ENCODE measurements at regions not wholly inside any gene's neighbourhood (a gene's known extent, or its start where the extent isn't known, plus 50 kb on each side); places are given as distances from the start of the nearest gene placed in this dataset.

DNA sequence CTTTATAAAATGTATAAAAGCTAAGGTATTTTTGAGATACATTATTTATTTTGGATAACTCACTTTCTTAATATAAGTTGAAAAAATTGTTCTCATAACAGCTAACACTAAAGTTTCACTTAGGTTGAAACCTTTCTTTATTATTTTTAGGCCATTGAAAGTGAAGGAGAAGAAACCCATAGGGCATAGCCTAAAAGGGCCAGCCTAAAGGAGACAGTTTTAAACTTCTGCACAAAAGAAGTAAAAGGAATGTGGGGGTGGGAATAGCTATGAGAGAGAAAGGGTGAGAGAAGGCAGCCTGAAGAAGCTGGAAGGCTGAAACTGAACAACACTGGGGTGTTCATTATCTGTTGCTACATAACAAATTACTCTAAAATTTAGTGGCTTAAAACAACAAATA is 57.6 kb upstream of the RAPGEF2 start:
- TF ChIP-seq, protein P1, sequence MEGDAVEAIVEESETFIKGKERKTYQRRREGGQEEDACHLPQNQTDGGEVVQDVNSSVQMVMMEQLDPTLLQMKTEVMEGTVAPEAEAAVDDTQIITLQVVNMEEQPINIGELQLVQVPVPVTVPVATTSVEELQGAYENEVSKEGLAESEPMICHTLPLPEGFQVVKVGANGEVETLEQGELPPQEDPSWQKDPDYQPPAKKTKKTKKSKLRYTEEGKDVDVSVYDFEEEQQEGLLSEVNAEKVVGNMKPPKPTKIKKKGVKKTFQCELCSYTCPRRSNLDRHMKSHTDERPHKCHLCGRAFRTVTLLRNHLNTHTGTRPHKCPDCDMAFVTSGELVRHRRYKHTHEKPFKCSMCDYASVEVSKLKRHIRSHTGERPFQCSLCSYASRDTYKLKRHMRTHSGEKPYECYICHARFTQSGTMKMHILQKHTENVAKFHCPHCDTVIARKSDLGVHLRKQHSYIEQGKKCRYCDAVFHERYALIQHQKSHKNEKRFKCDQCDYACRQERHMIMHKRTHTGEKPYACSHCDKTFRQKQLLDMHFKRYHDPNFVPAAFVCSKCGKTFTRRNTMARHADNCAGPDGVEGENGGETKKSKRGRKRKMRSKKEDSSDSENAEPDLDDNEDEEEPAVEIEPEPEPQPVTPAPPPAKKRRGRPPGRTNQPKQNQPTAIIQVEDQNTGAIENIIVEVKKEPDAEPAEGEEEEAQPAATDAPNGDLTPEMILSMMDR (IDR thresholded peaks at IDR 0.05; ENCODE audit: extremely low read depth in 1 of 2, insufficient read depth in 1 of 2, low read depth in 1 of 2, low read length in 2 of 2), result no peak
- TF ChIP-seq JUN (IDR thresholded peaks at IDR 0.05; ENCODE audit: borderline replicate concordance, insufficient read depth, insufficient read length, low read depth) (no peak), MYC (IDR thresholded peaks at IDR 0.05; ENCODE audit: low read depth, low read length) (no peak), POLR2A (IDR thresholded peaks at IDR 0.05; ENCODE audit: low read depth, low read length) (no peak), EZH2 (IDR thresholded peaks at IDR 0.05; ENCODE audit: borderline replicate concordance, low read depth, low read length, severe bottlenecking) (no peak), POLR2AphosphoS5 (IDR thresholded peaks at IDR 0.05; ENCODE audit: insufficient read depth, low read depth, low read length) (no peak), GATA2 (IDR thresholded peaks at IDR 0.05; ENCODE audit: insufficient read depth, insufficient read length, low read depth, low read length) (no peak), FOS (IDR thresholded peaks at IDR 0.05; ENCODE audit: borderline replicate concordance, insufficient read depth, low read length) (no peak)
- TF ChIP-seq, protein P2, sequence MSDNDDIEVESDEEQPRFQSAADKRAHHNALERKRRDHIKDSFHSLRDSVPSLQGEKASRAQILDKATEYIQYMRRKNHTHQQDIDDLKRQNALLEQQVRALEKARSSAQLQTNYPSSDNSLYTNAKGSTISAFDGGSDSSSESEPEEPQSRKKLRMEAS (IDR thresholded peaks at IDR 0.05; ENCODE audit: insufficient read depth, insufficient read length), result no peak
